A673 (cell line): ENCODE measurements at regions not wholly inside any gene's neighbourhood (a gene's known extent, or its start where the extent isn't known, plus 50 kb on each side); places are given as distances from the start of the nearest gene placed in this dataset.

Source experiments
- EZH2 ChIP-seq: fragments of 200-600 bp; sonication (generic); IDR thresholded peaks from 2 replicates; pipeline ENCODE4 v1.6.1; 2017; ENCODE audit warnings: borderline replicate concordance, low read depth, mild to moderate bottlenecking, mixed read lengths, antibody characterized with exemption, low read length; ENCODE audit not compliant: poor library complexity, severe bottlenecking
- TF ChIP-seq, protein P1 (sequence below): fragments of 300-800, 200-600 bp; sonication (generic); conservative IDR thresholded peaks from 2 replicates; pipeline ENCODE4 v1.5.1; 2017; ENCODE audit warnings: low read depth, mild to moderate bottlenecking, antibody characterized with exemption, low read length, moderate library complexity, mixed read lengths

DNA sequence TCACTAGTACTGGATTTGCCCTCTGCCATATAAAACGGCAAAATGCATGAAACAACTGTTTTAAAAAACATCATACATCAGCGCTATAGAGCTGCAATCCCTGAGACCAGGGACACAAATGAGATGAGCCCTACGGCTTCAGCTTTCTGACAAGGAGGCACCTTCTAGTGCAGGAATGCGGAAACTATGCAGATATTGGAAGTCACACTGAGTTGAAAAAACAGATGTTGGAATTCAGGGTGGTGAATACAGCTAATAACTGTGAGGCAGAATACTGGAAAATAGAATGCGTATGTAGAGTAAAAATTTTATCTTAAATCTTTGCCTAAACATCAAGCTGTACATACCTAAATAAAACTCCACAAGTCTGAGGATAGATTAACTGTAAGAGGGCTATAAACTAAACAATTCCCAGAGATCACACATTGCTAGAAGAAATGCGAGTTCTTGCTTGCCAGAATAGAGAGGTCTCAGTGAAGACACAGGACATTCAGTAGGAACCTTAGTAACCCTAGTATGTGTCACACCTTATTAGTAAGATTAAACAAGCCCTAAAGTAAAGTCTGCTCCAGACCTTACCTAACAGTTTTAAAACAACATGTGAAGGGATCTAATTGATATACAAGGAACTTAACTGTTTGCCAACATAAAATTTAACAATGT lies 541.4 kb upstream of the DDX18 start:
- TF ChIP-seq, protein P1, sequence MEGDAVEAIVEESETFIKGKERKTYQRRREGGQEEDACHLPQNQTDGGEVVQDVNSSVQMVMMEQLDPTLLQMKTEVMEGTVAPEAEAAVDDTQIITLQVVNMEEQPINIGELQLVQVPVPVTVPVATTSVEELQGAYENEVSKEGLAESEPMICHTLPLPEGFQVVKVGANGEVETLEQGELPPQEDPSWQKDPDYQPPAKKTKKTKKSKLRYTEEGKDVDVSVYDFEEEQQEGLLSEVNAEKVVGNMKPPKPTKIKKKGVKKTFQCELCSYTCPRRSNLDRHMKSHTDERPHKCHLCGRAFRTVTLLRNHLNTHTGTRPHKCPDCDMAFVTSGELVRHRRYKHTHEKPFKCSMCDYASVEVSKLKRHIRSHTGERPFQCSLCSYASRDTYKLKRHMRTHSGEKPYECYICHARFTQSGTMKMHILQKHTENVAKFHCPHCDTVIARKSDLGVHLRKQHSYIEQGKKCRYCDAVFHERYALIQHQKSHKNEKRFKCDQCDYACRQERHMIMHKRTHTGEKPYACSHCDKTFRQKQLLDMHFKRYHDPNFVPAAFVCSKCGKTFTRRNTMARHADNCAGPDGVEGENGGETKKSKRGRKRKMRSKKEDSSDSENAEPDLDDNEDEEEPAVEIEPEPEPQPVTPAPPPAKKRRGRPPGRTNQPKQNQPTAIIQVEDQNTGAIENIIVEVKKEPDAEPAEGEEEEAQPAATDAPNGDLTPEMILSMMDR: no peak
- TF ChIP-seq EZH2: no peak
